Type B pancreatic cell (in vitro differentiated cells): ENCODE measurements at regions not wholly inside any gene's neighbourhood (a gene's known extent, or its start where the extent isn't known, plus 50 kb on each side); places are given as distances from the start of the nearest gene placed in this dataset.

Experiments used
- DNase-seq: peaks from one replicate; pipeline ENCODE4 v3.0.0; 2021; ENCODE audit warnings: mixed read lengths; ENCODE audit not compliant: unreplicated experiment; ENCODE audit errors: extremely low spot score
- H3K27ac Mint-ChIP-seq: 2 replicates; pipeline ENCODE4 v1.8.0; 2021; ENCODE audit warnings: mild to moderate bottlenecking, mixed read lengths
- H3K27me3 Mint-ChIP-seq: 2 replicates; pipeline ENCODE4 v1.8.0; 2021; ENCODE audit warnings: mixed read lengths
- H3K36me3 Mint-ChIP-seq: 2 replicates; pipeline ENCODE4 v1.8.0; 2021; ENCODE audit warnings: mixed read lengths
- H3K4me1 Mint-ChIP-seq: one replicate; pipeline ENCODE4 v1.8.0; 2021; ENCODE audit warnings: mixed read lengths; ENCODE audit not compliant: unreplicated experiment
- H3K4me3 Mint-ChIP-seq: 2 replicates; pipeline ENCODE4 v1.8.0; 2021; ENCODE audit warnings: mild to moderate bottlenecking, mixed read lengths
- H3K9me3 Mint-ChIP-seq: 2 replicates; pipeline ENCODE4 v1.8.0; 2021; ENCODE audit warnings: mixed read lengths
- TF ChIP-seq, protein P1 (sequence below): fragments of 200-600 bp; sonication (generic); conservative IDR thresholded peaks from 2 replicates; pipeline ENCODE4 v1.5.0; 2021; ENCODE audit warnings: antibody characterized with exemption, mild to moderate bottlenecking

DNA sequence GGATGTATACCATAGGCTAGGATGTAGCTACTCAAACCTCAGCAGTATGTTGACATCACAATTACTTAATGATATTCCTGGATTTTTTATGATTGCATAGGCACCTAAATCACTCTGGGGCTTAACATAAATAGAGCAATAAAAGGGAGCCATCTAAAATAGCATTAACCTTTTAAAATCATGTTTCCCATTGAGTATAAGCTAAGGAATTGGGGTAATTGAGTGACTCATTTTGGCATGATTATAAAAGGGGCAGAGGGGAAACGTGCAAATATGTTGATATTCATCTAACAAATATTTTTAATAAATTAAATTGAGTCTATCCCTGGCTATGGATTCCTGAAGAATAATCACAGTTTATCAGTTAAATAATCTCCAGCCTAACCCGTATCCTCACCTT, 74.0 kb upstream of the ADGRF1 start:
- H3K4me3 Mint-ChIP-seq: no peak overlapping the region
- H3K4me1 Mint-ChIP-seq: peaks cover 11% of the 10 kb centered on the region
- no peak overlapping the region for H3K27ac Mint-ChIP-seq

DNA sequence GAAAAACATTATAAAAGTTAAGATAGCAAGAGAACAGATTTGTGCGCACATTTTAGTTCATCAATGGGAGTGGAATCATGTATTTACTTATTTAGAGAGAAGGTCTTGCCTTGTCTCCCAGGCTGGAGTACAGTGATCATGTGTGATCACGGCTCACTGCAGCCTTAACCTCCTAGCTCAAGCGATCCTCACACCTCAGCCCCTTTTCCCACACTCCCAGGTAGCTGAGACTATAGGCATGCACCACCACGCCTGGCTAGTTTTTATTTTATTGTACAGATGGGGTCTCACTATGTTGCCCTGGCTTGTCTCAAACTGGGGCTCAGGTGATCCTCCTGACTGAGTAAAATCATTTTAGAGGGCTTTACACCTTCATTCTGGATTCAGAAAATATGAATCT, 72.3 kb upstream of the ADGRF1 start:
- TF ChIP-seq, protein P1, sequence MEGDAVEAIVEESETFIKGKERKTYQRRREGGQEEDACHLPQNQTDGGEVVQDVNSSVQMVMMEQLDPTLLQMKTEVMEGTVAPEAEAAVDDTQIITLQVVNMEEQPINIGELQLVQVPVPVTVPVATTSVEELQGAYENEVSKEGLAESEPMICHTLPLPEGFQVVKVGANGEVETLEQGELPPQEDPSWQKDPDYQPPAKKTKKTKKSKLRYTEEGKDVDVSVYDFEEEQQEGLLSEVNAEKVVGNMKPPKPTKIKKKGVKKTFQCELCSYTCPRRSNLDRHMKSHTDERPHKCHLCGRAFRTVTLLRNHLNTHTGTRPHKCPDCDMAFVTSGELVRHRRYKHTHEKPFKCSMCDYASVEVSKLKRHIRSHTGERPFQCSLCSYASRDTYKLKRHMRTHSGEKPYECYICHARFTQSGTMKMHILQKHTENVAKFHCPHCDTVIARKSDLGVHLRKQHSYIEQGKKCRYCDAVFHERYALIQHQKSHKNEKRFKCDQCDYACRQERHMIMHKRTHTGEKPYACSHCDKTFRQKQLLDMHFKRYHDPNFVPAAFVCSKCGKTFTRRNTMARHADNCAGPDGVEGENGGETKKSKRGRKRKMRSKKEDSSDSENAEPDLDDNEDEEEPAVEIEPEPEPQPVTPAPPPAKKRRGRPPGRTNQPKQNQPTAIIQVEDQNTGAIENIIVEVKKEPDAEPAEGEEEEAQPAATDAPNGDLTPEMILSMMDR: no peak
- H3K4me3 Mint-ChIP-seq: no peak overlapping the region
- DNase-seq: no peak
- no peak overlapping the region for H3K27ac Mint-ChIP-seq
- H3K36me3 Mint-ChIP-seq: no peaks in the 10 kb centered on the region
- H3K27me3 Mint-ChIP-seq: no peaks in the 10 kb centered on the region
- H3K9me3 Mint-ChIP-seq: no peaks in the 10 kb centered on the region
- peaks cover 11% of the 10 kb centered on the region for H3K4me1 Mint-ChIP-seq

More for the DNA sequence above, 74.0 kb upstream of the ADGRF1 start:
- H3K27me3 Mint-ChIP-seq: no peaks in the 10 kb centered on the region
- TF ChIP-seq, protein P1: no peak
- DNase-seq: no peak
- no peaks in the 10 kb centered on the region for H3K36me3 Mint-ChIP-seq
- no peaks in the 10 kb centered on the region for H3K9me3 Mint-ChIP-seq

DNA sequence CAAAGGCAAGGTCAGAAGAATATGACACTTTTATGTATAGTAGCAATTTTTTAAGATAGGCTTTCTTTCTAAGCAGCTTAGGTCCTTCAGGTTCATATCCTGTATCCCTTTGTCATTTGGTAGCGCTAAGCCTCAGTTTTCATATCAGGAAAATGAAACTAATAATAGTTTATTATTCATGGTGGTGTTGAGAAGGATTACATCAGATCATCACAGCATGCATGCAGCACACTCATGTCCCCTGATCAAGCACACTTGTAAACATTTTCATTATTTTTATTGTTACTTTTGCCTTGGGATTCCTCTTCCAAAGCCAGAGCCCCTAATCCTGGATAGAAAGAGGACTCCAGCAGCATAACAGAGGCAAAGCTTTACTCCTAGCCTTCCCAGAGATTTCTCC, 70.2 kb upstream of the ADGRF1 start:
- H3K27ac Mint-ChIP-seq: no peak overlapping the region
- DNase-seq: no peak
- no peaks in the 10 kb centered on the region for H3K9me3 Mint-ChIP-seq
- H3K27me3 Mint-ChIP-seq: no peaks in the 10 kb centered on the region
- no peaks in the 10 kb centered on the region for H3K36me3 Mint-ChIP-seq
- H3K4me3 Mint-ChIP-seq: no peak overlapping the region
- TF ChIP-seq, protein P1: no peak
- peaks cover 24% of the 10 kb centered on the region for H3K4me1 Mint-ChIP-seq

DNA sequence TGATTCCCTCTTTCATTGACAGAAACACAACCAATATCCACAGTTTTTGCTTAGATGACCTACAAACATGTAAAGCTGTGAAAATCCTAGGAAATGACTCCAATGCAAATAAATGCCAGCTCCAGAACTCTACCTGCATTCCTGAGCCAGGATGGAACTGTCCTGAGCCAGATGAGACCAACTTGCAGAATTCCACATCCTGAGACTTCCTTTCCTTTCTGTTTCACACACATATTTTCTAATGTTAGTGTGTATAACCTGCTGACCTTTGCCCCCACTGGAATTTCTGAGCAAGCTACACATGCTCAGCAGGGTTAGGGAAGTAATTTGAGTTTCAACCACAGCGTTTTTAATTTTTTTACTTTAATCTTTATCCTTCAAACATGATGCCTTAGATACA, 69.6 kb upstream of the ADGRF1 start:
- Mint-ChIP-seq H3K27ac (peak overlapping the region; percentile 40), H3K9me3 (no peaks in the 10 kb centered on the region), H3K4me1 (peaks cover 30% of the 10 kb centered on the region), H3K36me3 (no peaks in the 10 kb centered on the region), H3K27me3 (no peaks in the 10 kb centered on the region), H3K4me3 (no peak overlapping the region)
- TF ChIP-seq, protein P1: no peak
- DNase-seq: no peak

DNA sequence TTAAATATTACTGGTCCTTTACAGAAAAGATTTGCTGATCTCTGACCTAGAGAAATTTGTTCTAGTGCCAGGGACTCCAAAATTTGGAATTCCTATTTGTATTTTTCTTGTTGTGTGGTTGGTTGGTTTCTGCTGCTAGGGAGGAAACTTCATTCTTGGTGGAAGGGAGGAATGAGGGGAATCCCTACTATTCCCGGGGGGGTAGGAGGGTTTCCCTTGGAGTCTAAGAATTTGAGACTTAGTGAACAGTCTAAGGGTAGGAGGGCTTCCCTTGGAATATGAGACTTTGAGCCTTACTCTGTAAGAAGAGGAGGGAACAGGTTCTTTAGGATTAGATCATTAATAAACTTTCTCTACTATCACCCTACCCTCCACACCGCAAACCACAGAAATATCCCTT, 67.1 kb upstream of the ADGRF1 start:
- Mint-ChIP-seq H3K4me3 (no peak overlapping the region), H3K27me3 (no peaks in the 10 kb centered on the region), H3K4me1 (peaks cover 39% of the 10 kb centered on the region), H3K36me3 (no peaks in the 10 kb centered on the region), H3K27ac (no peak overlapping the region), H3K9me3 (no peaks in the 10 kb centered on the region)
- TF ChIP-seq, protein P1: no peak
- DNase-seq: no peak

DNA sequence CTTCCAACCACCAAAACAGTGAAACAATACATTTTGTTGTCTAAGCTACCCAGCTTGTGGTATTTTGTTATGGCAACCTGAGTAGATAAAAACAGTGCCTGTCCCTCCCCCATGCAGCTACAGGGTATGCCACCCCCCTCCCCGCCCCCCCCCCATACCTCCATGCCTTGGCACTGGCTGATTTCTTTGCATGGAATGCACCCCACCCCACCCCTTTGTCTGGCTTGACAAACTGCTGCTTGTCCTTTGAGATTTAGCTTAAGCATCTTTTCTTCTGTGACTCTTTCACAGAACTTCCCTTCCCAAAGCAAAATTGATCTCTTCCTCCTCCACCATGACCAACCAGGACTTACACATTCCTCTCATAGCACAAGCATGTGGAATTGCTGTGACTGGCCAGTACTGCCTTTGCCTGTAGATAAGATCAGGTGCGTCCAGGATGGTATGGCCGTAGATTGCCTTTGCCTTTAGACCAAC, 64.6 kb upstream of the ADGRF1 start:
- TF ChIP-seq, protein P1: no peak
- H3K4me3 Mint-ChIP-seq: peak overlapping the region; percentile 4

More for the DNA sequence above, 64.6 kb upstream of the ADGRF1 start:
- DNase-seq: no peak
- peak overlapping the region; percentile 40 for H3K27ac Mint-ChIP-seq
- no peaks in the 10 kb centered on the region for H3K27me3 Mint-ChIP-seq
- peaks cover 35% of the 10 kb centered on the region for H3K4me1 Mint-ChIP-seq
- H3K9me3 Mint-ChIP-seq: no peaks in the 10 kb centered on the region
- no peaks in the 10 kb centered on the region for H3K36me3 Mint-ChIP-seq
